Mesothelial cell of epicardium (in vitro differentiated cells): ENCODE measurements at regions not wholly inside any gene's neighbourhood (a gene's known extent, or its start where the extent isn't known, plus 50 kb on each side); places are given as distances from the start of the nearest gene placed in this dataset.
A peak's percentile ranks its signal among the peaks of the same experiment; 100 is the strongest.

Source experiments
- DNase-seq, 2 experiments: peaks; one replicate each; pipeline ENCODE4 v3.0.0; 2021; ENCODE audit warnings: low spot score in 2 of 2; ENCODE audit not compliant: unreplicated experiment in 2 of 2
- H3K27ac Mint-ChIP-seq: 2 replicates; pipeline ENCODE4 v1.8.0; 2021; ENCODE audit warnings: mixed read lengths
- H3K27me3 Mint-ChIP-seq: 2 replicates; pipeline ENCODE4 v1.8.0; 2021; ENCODE audit warnings: low read depth, mixed read lengths
- H3K36me3 Mint-ChIP-seq: 2 replicates; pipeline ENCODE4 v1.8.0; 2021; ENCODE audit warnings: mixed read lengths
- H3K4me1 Mint-ChIP-seq: 2 replicates; pipeline ENCODE4 v1.8.0; 2021; ENCODE audit warnings: mixed read lengths
- H3K4me3 Mint-ChIP-seq: 2 replicates; pipeline ENCODE4 v1.8.0; 2021; ENCODE audit warnings: mild to moderate bottlenecking, moderate library complexity, mixed read lengths
- H3K9me3 Mint-ChIP-seq: 2 replicates; pipeline ENCODE4 v1.8.0; 2021; ENCODE audit warnings: mixed read lengths
- TF ChIP-seq, protein P1 (sequence below): fragments of 200-600 bp; sonication (generic); IDR thresholded peaks from one replicate; pipeline ENCODE4 v1.5.0; 2021; ENCODE audit warnings: antibody characterized with exemption; ENCODE audit not compliant: unreplicated experiment

DNA sequence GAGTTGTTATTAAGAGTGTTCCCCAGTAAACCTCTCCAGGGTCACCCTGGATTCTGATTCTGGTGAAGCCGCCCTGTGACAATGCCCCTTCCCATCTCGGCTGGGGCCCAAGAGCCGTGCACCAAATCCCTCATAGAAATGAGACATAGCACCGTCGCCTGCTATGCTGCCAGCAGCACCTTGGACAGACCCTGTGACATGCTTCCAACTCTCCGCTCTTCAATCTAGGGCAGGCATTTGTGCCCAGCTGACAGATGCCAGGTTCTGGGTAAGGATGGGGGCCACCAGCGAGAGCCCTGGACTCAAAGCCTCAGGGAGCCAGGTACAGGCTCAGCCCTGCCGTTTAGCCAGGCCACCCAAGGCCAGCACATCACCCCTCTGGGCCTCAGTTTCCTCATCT, 55.8 kb upstream of the TCF20 start:
- H3K27ac Mint-ChIP-seq = no peak overlapping the region
- H3K36me3 Mint-ChIP-seq = peaks cover 1% of the 10 kb centered on the region
- TF ChIP-seq, protein P1, sequence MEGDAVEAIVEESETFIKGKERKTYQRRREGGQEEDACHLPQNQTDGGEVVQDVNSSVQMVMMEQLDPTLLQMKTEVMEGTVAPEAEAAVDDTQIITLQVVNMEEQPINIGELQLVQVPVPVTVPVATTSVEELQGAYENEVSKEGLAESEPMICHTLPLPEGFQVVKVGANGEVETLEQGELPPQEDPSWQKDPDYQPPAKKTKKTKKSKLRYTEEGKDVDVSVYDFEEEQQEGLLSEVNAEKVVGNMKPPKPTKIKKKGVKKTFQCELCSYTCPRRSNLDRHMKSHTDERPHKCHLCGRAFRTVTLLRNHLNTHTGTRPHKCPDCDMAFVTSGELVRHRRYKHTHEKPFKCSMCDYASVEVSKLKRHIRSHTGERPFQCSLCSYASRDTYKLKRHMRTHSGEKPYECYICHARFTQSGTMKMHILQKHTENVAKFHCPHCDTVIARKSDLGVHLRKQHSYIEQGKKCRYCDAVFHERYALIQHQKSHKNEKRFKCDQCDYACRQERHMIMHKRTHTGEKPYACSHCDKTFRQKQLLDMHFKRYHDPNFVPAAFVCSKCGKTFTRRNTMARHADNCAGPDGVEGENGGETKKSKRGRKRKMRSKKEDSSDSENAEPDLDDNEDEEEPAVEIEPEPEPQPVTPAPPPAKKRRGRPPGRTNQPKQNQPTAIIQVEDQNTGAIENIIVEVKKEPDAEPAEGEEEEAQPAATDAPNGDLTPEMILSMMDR = no peak
- H3K4me1 Mint-ChIP-seq = peaks cover 14% of the 10 kb centered on the region
- H3K9me3 Mint-ChIP-seq = no peaks in the 10 kb centered on the region
- no peaks in the 10 kb centered on the region for H3K27me3 Mint-ChIP-seq
- DNase-seq = no peak
- no peak overlapping the region for H3K4me3 Mint-ChIP-seq

DNA sequence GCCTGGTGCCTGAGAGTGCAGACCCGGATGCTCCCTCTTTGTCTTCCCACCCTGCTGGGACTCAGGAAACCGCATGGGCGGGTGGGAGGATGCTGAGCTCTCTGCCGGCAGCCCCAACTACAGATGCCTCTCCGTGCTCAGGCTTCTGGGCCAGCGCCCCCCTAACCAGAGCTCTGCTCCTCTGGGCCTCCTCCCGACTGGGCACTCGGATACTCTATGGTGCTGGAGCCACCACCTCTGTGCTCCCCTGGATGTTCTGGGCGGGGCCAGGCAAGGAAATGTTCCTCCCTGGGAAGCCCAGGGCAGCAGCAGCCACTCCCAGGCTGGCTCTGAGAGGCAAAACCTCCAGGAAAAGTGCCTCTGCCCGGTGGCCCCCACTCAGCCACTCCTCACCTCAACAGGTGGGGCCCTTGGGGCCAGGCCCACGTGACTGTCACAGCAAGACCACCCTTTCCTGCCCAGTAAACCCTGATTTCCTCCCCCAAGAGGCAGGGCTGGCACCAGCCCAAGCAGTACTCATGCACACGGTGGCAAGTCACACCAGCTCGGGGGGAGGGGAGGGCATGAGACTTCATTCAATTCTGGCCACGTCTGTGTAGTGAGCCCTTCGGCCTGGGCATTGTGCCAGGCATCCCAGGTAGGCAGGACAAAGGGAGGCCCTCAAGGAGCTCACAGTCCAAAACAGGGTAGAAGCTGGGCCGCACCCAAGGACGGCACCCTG, 54.7 kb upstream of the TCF20 start:
- no peak overlapping the region for H3K27ac Mint-ChIP-seq
- H3K4me1 Mint-ChIP-seq = peaks cover 12% of the 10 kb centered on the region
- H3K9me3 Mint-ChIP-seq = no peaks in the 10 kb centered on the region
- DNase-seq = no peak
- H3K4me3 Mint-ChIP-seq = no peak overlapping the region
- TF ChIP-seq, protein P1 = no peak
- no peaks in the 10 kb centered on the region for H3K27me3 Mint-ChIP-seq
- peaks cover 1% of the 10 kb centered on the region for H3K36me3 Mint-ChIP-seq

DNA sequence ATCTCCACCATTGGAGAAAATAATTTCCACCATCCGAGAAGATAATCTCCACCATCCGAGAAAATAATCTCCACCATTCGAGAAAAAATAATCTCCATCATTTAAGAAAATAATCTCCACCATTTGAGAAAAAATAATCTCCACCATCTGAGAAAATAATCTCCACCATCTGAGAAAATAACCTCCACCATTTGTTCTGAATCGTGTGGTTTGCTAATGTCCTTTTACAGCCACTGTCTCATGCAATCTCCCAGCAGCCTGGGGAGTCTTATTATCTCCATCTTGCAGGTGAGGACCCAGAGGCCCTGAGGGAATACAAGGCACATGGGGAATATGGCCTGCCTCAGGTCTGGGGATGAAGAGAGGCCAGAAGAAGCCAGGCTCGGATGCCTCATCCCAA, 54.1 kb upstream of the TCF20 start:
- H3K27ac Mint-ChIP-seq = no peak overlapping the region
- H3K4me1 Mint-ChIP-seq = peaks cover 15% of the 10 kb centered on the region

DNA sequence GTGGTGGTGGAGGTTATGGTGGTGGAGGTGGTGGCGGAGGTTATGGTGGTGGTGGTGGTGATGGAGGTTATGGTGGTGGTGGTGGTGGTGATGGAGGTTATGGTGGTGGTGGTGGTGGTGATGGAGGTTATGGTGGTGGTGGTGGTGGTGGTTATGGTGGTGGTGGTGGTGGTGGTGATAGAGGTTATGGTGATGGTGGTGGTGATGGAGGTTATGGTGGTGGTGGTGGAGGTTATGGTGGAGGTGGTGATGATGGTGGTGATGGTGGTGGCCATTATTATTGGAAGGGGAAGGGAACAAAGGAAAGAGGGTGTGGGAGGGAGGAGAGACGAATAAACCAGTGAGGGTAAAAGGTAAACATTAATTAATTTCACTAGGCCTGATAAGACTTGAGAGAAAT, 53.5 kb upstream of the TCF20 start:
- Mint-ChIP-seq H3K9me3 (no peaks in the 10 kb centered on the region), H3K4me3 (no peak overlapping the region), H3K27me3 (no peaks in the 10 kb centered on the region), H3K36me3 (peaks cover 1% of the 10 kb centered on the region), H3K27ac (no peak overlapping the region), H3K4me1 (peaks cover 15% of the 10 kb centered on the region)
- TF ChIP-seq, protein P1 = no peak
- DNase-seq = no peak

More for the DNA sequence above, 54.1 kb upstream of the TCF20 start:
- Mint-ChIP-seq H3K36me3 (peaks cover 1% of the 10 kb centered on the region), H3K27me3 (no peaks in the 10 kb centered on the region), H3K4me3 (no peak overlapping the region), H3K9me3 (no peaks in the 10 kb centered on the region)
- no peak for DNase-seq
- TF ChIP-seq, protein P1 = no peak

DNA sequence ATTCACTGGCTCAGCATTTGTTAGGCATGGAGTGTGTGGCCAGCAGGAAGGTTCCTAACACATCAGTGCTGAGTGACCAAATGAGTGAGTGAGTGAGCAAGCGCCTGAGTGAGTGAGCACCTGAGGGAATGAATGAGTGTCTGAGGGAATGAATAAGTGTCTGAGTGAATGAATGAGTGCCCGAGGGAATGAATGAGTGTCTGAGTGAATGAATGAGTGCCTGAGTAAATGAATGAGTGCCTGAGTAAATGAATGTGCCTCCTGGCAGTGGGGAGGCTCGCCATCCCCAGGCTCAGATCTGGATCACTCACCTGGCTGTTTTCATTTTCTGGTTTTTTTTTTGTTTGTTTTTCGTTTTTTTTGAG, 52.1 kb upstream of the TCF20 start:
- Mint-ChIP-seq H3K4me1 (peaks cover 19% of the 10 kb centered on the region), H3K27ac (peak overlapping the region; percentile 45), H3K4me3 (no peak overlapping the region), H3K27me3 (no peaks in the 10 kb centered on the region), H3K9me3 (no peaks in the 10 kb centered on the region), H3K36me3 (peaks cover 1% of the 10 kb centered on the region)
- TF ChIP-seq, protein P1 = no peak
- DNase-seq = no peak
